Stimulated activated naive B cell treated with anti-CD40 and anti-IgM and Interleukin-4, amounts not matched to agents 10 μg/mL and 1 μg/mL and 100 μg/mL, for 72 hours (primary cell): ENCODE measurements at regions not wholly inside any gene's neighbourhood (a gene's known extent, or its start where the extent isn't known, plus 50 kb on each side); places are given as distances from the start of the nearest gene placed in this dataset.

Experiments used
- ATAC-seq, 2 donors: fragments of 150-1000 bp; cut with Tn5 transposase; replicated peaks; 2 replicates each; pipeline ENCODE4 v1.10.0; 2021; ENCODE audit warnings: moderate library complexity in 1 of 2
- DNase-seq: peaks from one replicate; pipeline ENCODE4 v3.0.0; 2021
- H3K27ac Mint-ChIP-seq: one replicate; pipeline ENCODE4 v1.8.0; 2022; ENCODE audit warnings: mild to moderate bottlenecking, mixed read lengths
- H3K27me3 Mint-ChIP-seq, 2 donors: one replicate each; pipeline ENCODE4 v1.8.0; 2022; ENCODE audit warnings: mixed read lengths in 2 of 2
- H3K36me3 Mint-ChIP-seq, 2 donors: one replicate each; pipeline ENCODE4 v1.8.0; 2022; ENCODE audit warnings: mixed read lengths in 2 of 2, mild to moderate bottlenecking in 1 of 2
- H3K4me1 Mint-ChIP-seq, 2 donors: one replicate each; pipeline ENCODE4 v1.8.0; 2022; ENCODE audit warnings: mixed read lengths in 2 of 2, mild to moderate bottlenecking in 1 of 2
- H3K4me3 Mint-ChIP-seq, 2 donors: one replicate each; pipeline ENCODE4 v1.8.0; 2022; ENCODE audit warnings: mild to moderate bottlenecking in 2 of 2, mixed read lengths in 2 of 2, moderate library complexity in 1 of 2
- H3K9me3 Mint-ChIP-seq, 2 donors: one replicate each; pipeline ENCODE4 v1.8.0; 2022; ENCODE audit warnings: mixed read lengths in 2 of 2, mild to moderate bottlenecking in 1 of 2

- ATAC-seq (no peak), DNase-seq (no peak)
- no peaks in the 10 kb centered on the region for H3K27me3 Mint-ChIP-seq
- no peak overlapping the region for H3K4me3 Mint-ChIP-seq
- H3K27ac Mint-ChIP-seq, result no peak overlapping the region
- H3K4me1 Mint-ChIP-seq, result no peaks in the 10 kb centered on the region
- peaks cover 3 to 4% of the 10 kb centered on the region in 2 donors for H3K9me3 Mint-ChIP-seq
- H3K36me3 Mint-ChIP-seq, result no peaks in the 10 kb centered on the region
Measured at GRCh38 chr20:10877342-10877741, 203.5 kb upstream of the JAG1 start.

- DNase-seq (no peak), ATAC-seq (no peak)
- Mint-ChIP-seq H3K27ac (no peak overlapping the region), H3K9me3 (peaks cover 4 to 8% of the 10 kb centered on the region in 2 donors), H3K27me3 (no peaks in the 10 kb centered on the region), H3K4me1 (no peaks in the 10 kb centered on the region), H3K4me3 (no peak overlapping the region), H3K36me3 (no peaks in the 10 kb centered on the region)
Measured at GRCh38 chr20:10883166-10883565, 209.4 kb upstream of the JAG1 start.

GRCh38 chr20:10893321-10893720 lies 219.5 kb upstream of the JAG1 start:
- DNase-seq (no peak), ATAC-seq (no peak)
- peaks cover 0 to 15% of the 10 kb centered on the region in 2 donors for H3K9me3 Mint-ChIP-seq
- H3K4me1 Mint-ChIP-seq, result no peaks in the 10 kb centered on the region
- no peaks in the 10 kb centered on the region for H3K36me3 Mint-ChIP-seq
- no peak overlapping the region for H3K27ac Mint-ChIP-seq
- no peaks in the 10 kb centered on the region for H3K27me3 Mint-ChIP-seq
- H3K4me3 Mint-ChIP-seq, result no peak overlapping the region

GRCh38 chr20:10897336-10897735 lies 223.5 kb upstream of the JAG1 start:
- H3K27me3 Mint-ChIP-seq, result no peaks in the 10 kb centered on the region
- H3K27ac Mint-ChIP-seq, result no peak overlapping the region
- no peak overlapping the region for H3K4me3 Mint-ChIP-seq
- H3K36me3 Mint-ChIP-seq, result no peaks in the 10 kb centered on the region
- no peaks in the 10 kb centered on the region for H3K4me1 Mint-ChIP-seq
- peaks cover 0 to 11% of the 10 kb centered on the region in 2 donors for H3K9me3 Mint-ChIP-seq
- ATAC-seq, result no peak
- no peak for DNase-seq

- Mint-ChIP-seq H3K27ac (no peak overlapping the region), H3K4me1 (no peaks in the 10 kb centered on the region), H3K4me3 (no peak overlapping the region), H3K27me3 (no peaks in the 10 kb centered on the region), H3K9me3 (peaks cover 0 to 11% of the 10 kb centered on the region in 2 donors), H3K36me3 (no peaks in the 10 kb centered on the region)
- ATAC-seq, result no peak
- DNase-seq, result no peak
Measured at GRCh38 chr20:10898552-10898951, 224.8 kb upstream of the JAG1 start.

GRCh38 chr20:10902174-10902573 lies 228.4 kb upstream of the JAG1 start:
- Mint-ChIP-seq H3K36me3 (no peaks in the 10 kb centered on the region), H3K27me3 (no peaks in the 10 kb centered on the region), H3K9me3 (peaks cover 0 to 2% of the 10 kb centered on the region in 2 donors), H3K4me1 (no peaks in the 10 kb centered on the region), H3K27ac (no peak overlapping the region), H3K4me3 (no peak overlapping the region)
- no peak for DNase-seq
- ATAC-seq, result no peak

- no peaks in the 10 kb centered on the region for H3K4me1 Mint-ChIP-seq
- H3K27me3 Mint-ChIP-seq, result no peaks in the 10 kb centered on the region
- H3K27ac Mint-ChIP-seq, result no peak overlapping the region
- H3K4me3 Mint-ChIP-seq, result no peak overlapping the region
- H3K9me3 Mint-ChIP-seq, result peaks cover 0 to 2% of the 10 kb centered on the region in 2 donors
- DNase-seq (no peak), ATAC-seq (no peak)
- H3K36me3 Mint-ChIP-seq, result no peaks in the 10 kb centered on the region
Measured at GRCh38 chr20:10902576-10903282, 228.9 kb upstream of the JAG1 start.

GRCh38 chr20:10906834-10907233 lies 233.0 kb upstream of the JAG1 start:
- DNase-seq (no peak), ATAC-seq (no peak)
- Mint-ChIP-seq H3K9me3 (peaks cover 0 to 2% of the 10 kb centered on the region in 2 donors), H3K36me3 (no peaks in the 10 kb centered on the region), H3K27ac (no peak overlapping the region), H3K4me3 (no peak overlapping the region), H3K27me3 (no peaks in the 10 kb centered on the region), H3K4me1 (no peaks in the 10 kb centered on the region)

GRCh38 chr20:10909803-10910202 lies 236.0 kb upstream of the JAG1 start:
- no peaks in the 10 kb centered on the region for H3K27me3 Mint-ChIP-seq
- DNase-seq (no peak), ATAC-seq (no peak)
- H3K4me3 Mint-ChIP-seq, result no peak overlapping the region
- H3K27ac Mint-ChIP-seq, result no peak overlapping the region
- H3K9me3 Mint-ChIP-seq, result peaks cover 0 to 2% of the 10 kb centered on the region in 2 donors
- no peaks in the 10 kb centered on the region for H3K36me3 Mint-ChIP-seq
- H3K4me1 Mint-ChIP-seq, result no peaks in the 10 kb centered on the region

- Mint-ChIP-seq H3K27ac (no peak overlapping the region), H3K27me3 (no peaks in the 10 kb centered on the region)
Measured at GRCh38 chr20:10910535-10911178, 236.9 kb upstream of the JAG1 start.

GRCh38 chr20:10911298-10911697 lies 237.5 kb upstream of the JAG1 start:
- no peak for ATAC-seq
- H3K27ac Mint-ChIP-seq, result no peak overlapping the region
- no peak for DNase-seq
- no peaks in the 10 kb centered on the region for H3K4me1 Mint-ChIP-seq
- H3K27me3 Mint-ChIP-seq, result no peaks in the 10 kb centered on the region
- no peaks in the 10 kb centered on the region for H3K9me3 Mint-ChIP-seq
- no peaks in the 10 kb centered on the region for H3K36me3 Mint-ChIP-seq
- H3K4me3 Mint-ChIP-seq, result no peak overlapping the region

More at GRCh38 chr20:10910535-10911178, 236.9 kb upstream of the JAG1 start:
- Mint-ChIP-seq H3K9me3 (no peaks in the 10 kb centered on the region), H3K36me3 (no peaks in the 10 kb centered on the region), H3K4me1 (no peaks in the 10 kb centered on the region), H3K4me3 (no peak overlapping the region)
- DNase-seq (no peak), ATAC-seq (no peak)

- Mint-ChIP-seq H3K9me3 (peaks cover 0 to 4% of the 10 kb centered on the region in 2 donors), H3K4me3 (no peak overlapping the region), H3K4me1 (no peaks in the 10 kb centered on the region), H3K27ac (no peak overlapping the region), H3K36me3 (no peaks in the 10 kb centered on the region), H3K27me3 (no peaks in the 10 kb centered on the region)
- DNase-seq (no peak), ATAC-seq (no peak)
Measured at GRCh38 chr20:10915815-10916214, 242.0 kb upstream of the JAG1 start.

GRCh38 chr20:10916312-10916711 lies 242.5 kb upstream of the JAG1 start:
- DNase-seq, result no peak
- Mint-ChIP-seq H3K36me3 (no peaks in the 10 kb centered on the region), H3K9me3 (peaks cover 0 to 4% of the 10 kb centered on the region in 2 donors), H3K27me3 (no peaks in the 10 kb centered on the region), H3K4me1 (no peaks in the 10 kb centered on the region), H3K4me3 (no peak overlapping the region), H3K27ac (no peak overlapping the region)
- ATAC-seq, result no peak

- H3K27ac Mint-ChIP-seq, result no peak overlapping the region
- H3K4me3 Mint-ChIP-seq, result no peak overlapping the region
- ATAC-seq (no peak), DNase-seq (no peak)
- no peaks in the 10 kb centered on the region for H3K4me1 Mint-ChIP-seq
- H3K27me3 Mint-ChIP-seq, result no peaks in the 10 kb centered on the region
- peaks cover 0 to 6% of the 10 kb centered on the region in 2 donors for H3K9me3 Mint-ChIP-seq
- H3K36me3 Mint-ChIP-seq, result no peaks in the 10 kb centered on the region
Measured at GRCh38 chr20:10917826-10918225, 244.0 kb upstream of the JAG1 start.

- ATAC-seq, result no peak
- no peaks in the 10 kb centered on the region for H3K36me3 Mint-ChIP-seq
- DNase-seq, result no peak
- no peaks in the 10 kb centered on the region for H3K27me3 Mint-ChIP-seq
- H3K4me1 Mint-ChIP-seq, result no peaks in the 10 kb centered on the region
- no peak overlapping the region for H3K27ac Mint-ChIP-seq
- no peak overlapping the region for H3K4me3 Mint-ChIP-seq
- peaks cover 0 to 6% of the 10 kb centered on the region in 2 donors for H3K9me3 Mint-ChIP-seq
Measured at GRCh38 chr20:10919396-10920140, 245.8 kb upstream of the JAG1 start.
